Nephron progenitor cell (in vitro differentiated cells): ENCODE measurements at regions not wholly inside any gene's neighbourhood (a gene's known extent, or its start where the extent isn't known, plus 50 kb on each side); places are given as distances from the start of the nearest gene placed in this dataset.

ENCODE experiments used
- DNase-seq: peaks from one replicate; pipeline ENCODE4 v3.0.0; 2021
- H3K27ac Mint-ChIP-seq: 2 replicates; pipeline ENCODE4 v1.8.0; 2021; ENCODE audit warnings: mild to moderate bottlenecking, moderate library complexity, mixed read lengths
- H3K27me3 Mint-ChIP-seq: 2 replicates; pipeline ENCODE4 v1.8.0; 2021; ENCODE audit warnings: mild to moderate bottlenecking, low read depth, mixed read lengths; ENCODE audit not compliant: poor library complexity
- H3K36me3 Mint-ChIP-seq: 2 replicates; pipeline ENCODE4 v1.8.0; 2021; ENCODE audit warnings: low read depth, mixed read lengths
- H3K4me1 Mint-ChIP-seq: 2 replicates; pipeline ENCODE4 v1.8.0; 2021; ENCODE audit warnings: mixed read lengths
- H3K4me3 Mint-ChIP-seq: 2 replicates; pipeline ENCODE4 v1.8.0; 2021; ENCODE audit warnings: mild to moderate bottlenecking, moderate library complexity, mixed read lengths
- H3K9me3 Mint-ChIP-seq: 2 replicates; pipeline ENCODE4 v1.8.0; 2021; ENCODE audit warnings: mild to moderate bottlenecking, moderate library complexity, mixed read lengths
- CTCF ChIP-seq: fragments of 200-600 bp; sonication (generic); IDR thresholded peaks from 2 replicates; pipeline ENCODE4 v1.5.0; 2021; ENCODE audit warnings: antibody characterized with exemption

GRCh38 chr1:69510026-69510425, 57.7 kb upstream of the LRRC7 start:
- Mint-ChIP-seq H3K27me3 (peaks cover 5% of the 10 kb centered on the region), H3K36me3 (no peaks in the 10 kb centered on the region), H3K9me3 (no peaks in the 10 kb centered on the region), H3K4me3 (no peak overlapping the region), H3K4me1 (no peaks in the 10 kb centered on the region), H3K27ac (no peak overlapping the region)
- no peak for DNase-seq
- no peak for TF ChIP-seq CTCF

DNA sequence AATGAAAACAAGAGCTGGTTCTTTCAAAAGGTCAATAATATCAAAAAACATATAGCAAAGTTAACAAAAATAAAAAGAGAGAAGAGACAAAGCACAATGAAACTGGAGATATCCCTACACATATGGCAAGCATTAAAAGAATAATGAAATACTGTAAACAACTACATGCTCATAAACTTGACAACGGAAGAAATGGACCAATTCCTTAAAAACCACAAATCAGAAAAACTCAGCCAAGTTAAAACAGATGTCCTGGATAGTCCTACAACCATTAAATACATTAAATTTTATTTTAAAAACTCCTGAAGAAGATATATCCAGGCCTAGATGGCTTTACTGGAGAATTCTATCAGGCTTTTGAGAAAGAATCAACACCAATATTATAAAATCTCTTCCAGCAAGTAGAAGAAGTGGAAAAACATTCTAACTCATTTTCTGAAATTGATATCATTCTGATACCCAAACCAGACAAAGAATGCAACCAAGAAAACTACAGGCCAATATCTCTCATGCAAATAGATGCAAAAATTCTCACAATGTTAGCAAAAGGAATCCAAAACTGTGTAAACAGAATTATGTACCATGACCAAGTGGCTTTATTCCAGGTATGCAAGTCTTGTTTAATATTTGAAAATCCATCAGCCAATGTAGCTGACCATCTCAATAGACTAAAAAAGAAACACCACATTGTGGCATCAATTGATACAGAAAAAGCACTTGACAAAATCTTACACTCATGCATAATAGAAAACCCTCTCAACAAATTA, 56.1 kb upstream of the LRRC7 start:
- TF ChIP-seq CTCF, result no peak
- no peak overlapping the region for H3K27ac Mint-ChIP-seq
- no peak for DNase-seq
- H3K27me3 Mint-ChIP-seq, result peaks cover 9% of the 10 kb centered on the region
- no peaks in the 10 kb centered on the region for H3K36me3 Mint-ChIP-seq
- H3K4me3 Mint-ChIP-seq, result no peak overlapping the region
- H3K9me3 Mint-ChIP-seq, result no peaks in the 10 kb centered on the region
- H3K4me1 Mint-ChIP-seq, result no peaks in the 10 kb centered on the region

GRCh38 chr1:69513601-69514000, 54.1 kb upstream of the LRRC7 start:
- DNase-seq, result no peak
- Mint-ChIP-seq H3K4me1 (no peaks in the 10 kb centered on the region), H3K36me3 (no peaks in the 10 kb centered on the region)

More at GRCh38 chr1:69513601-69514000, 54.1 kb upstream of the LRRC7 start:
- H3K9me3 Mint-ChIP-seq, result no peaks in the 10 kb centered on the region
- no peak overlapping the region for H3K4me3 Mint-ChIP-seq
- TF ChIP-seq CTCF, result no peak
- H3K27ac Mint-ChIP-seq, result no peak overlapping the region
- peaks cover 9% of the 10 kb centered on the region for H3K27me3 Mint-ChIP-seq
